Body of pancreas (tissue), 4 donors: ENCODE measurements at regions not wholly inside any gene's neighbourhood (a gene's known extent, or its start where the extent isn't known, plus 50 kb on each side); places are given as distances from the start of the nearest gene placed in this dataset.

Source experiments
- CTCF ChIP-seq, 7 experiments: fragments of 450-650 bp in 4 of 7; fragments of 200-600 bp in 3 of 7; sonication (generic) in 3 of 7; IDR thresholded peaks; one replicate each; pipeline ENCODE4 v1.5.1; 2016 to 2019; ENCODE audit warnings: antibody characterized with exemption in 7 of 7
- POLR2A ChIP-seq, 3 donors: fragments of 450-650 bp; IDR thresholded peaks; one replicate each; pipeline ENCODE4 v1.6.1; 2016; ENCODE audit warnings: antibody characterized with exemption in 3 of 3, mild to moderate bottlenecking in 2 of 3

GRCh38 chr7:41121228-41121627 is 581.7 kb downstream of the INHBA start:
- TF ChIP-seq CTCF (IDR thresholded peaks at IDR 0.05) = no peak
- no peak for TF ChIP-seq POLR2A (IDR thresholded peaks at IDR 0.05)
